Activated naive CD4-positive, alpha-beta T cell treated with anti-CD3 and anti-CD28 coated beads for 36 hours (primary cell): ENCODE measurements at regions not wholly inside any gene's neighbourhood (a gene's known extent, or its start where the extent isn't known, plus 50 kb on each side); places are given as distances from the start of the nearest gene placed in this dataset.
A peak's percentile ranks its signal among the peaks of the same experiment; 100 is the strongest.
"Not testable (repeated sequence)": the region's sequence is repeated elsewhere in the genome, so short reads cannot be mapped to it uniquely, and the experiment has no call there.

Source experiments
- CTCF ChIA-PET: fragments of 350-600 bp; sonication (Branson Sonifier 250); formaldehyde crosslinking; loops from one replicate; lab custom pipeline; 2021; ENCODE audit warnings: antibody characterized with exemption; lab: Charles Lee
- DNase-seq: peaks from one replicate; pipeline ENCODE4 v3.0.0-alpha.2; 2020
- H3K27ac Mint-ChIP-seq: one replicate; pipeline ENCODE4 v1.8.0; 2021; ENCODE audit warnings: mild to moderate bottlenecking, mixed read lengths
- H3K27me3 Mint-ChIP-seq: one replicate; pipeline ENCODE4 v1.8.0; 2021; ENCODE audit warnings: low read depth, mixed read lengths
- H3K36me3 Mint-ChIP-seq: one replicate; pipeline ENCODE4 v1.8.0; 2021; ENCODE audit warnings: low read depth, mixed read lengths
- H3K4me1 Mint-ChIP-seq: one replicate; pipeline ENCODE4 v1.8.0; 2021; ENCODE audit warnings: low read depth, mixed read lengths
- H3K4me3 Mint-ChIP-seq: one replicate; pipeline ENCODE4 v1.8.0; 2021; ENCODE audit warnings: mild to moderate bottlenecking, moderate library complexity, mixed read lengths
- H3K9me3 Mint-ChIP-seq: one replicate; pipeline ENCODE4 v1.8.0; 2021; ENCODE audit warnings: mixed read lengths
- intact Hi-C: fragments of 100-400 bp; cut with micrococcal nuclease; formaldehyde crosslinking; loops from one replicate; pipeline ENCODE4 v1.15.1; 2023

DNA sequence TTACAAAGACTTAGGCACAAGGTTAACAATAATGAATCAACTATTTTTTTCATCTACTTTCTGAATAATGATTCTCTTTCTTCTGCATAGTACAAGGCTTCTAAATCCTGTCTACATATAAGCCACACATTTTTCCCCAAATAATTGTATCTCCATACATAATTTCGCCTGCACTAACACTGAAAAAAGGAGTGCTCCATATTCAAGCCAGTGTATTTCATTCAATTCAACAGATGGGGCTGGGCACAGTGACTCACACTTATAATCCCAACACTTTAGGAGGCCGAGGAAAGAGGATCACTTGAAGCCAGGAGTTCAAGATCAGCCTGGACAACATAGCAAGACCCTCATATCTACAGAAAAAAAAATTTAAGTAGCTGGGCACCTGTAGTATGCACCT lies 86.0 kb upstream of the ZNF800 start:
- Mint-ChIP-seq H3K36me3 (no peaks in the 10 kb centered on the region), H3K27me3 (no peaks in the 10 kb centered on the region), H3K27ac (no peak overlapping the region), H3K4me3 (no peak overlapping the region), H3K9me3 (no peaks in the 10 kb centered on the region), H3K4me1 (peaks cover 9% of the 10 kb centered on the region)
- no peak for DNase-seq
- intact Hi-C loops, result no loop called here
- CTCF ChIA-PET, result interaction anchor here (1.1 to 1.3 kb wide), 2 partner anchors 13 to 124 kb away, joined by 3 to 6 read pairs; no protein-coding TSS in a partner anchor

GRCh38 chr7:127478024-127478355 lies 85.5 kb upstream of the ZNF800 start:
- Mint-ChIP-seq H3K4me3 (no peak overlapping the region), H3K27me3 (no peaks in the 10 kb centered on the region), H3K9me3 (no peaks in the 10 kb centered on the region), H3K4me1 (peaks cover 9% of the 10 kb centered on the region), H3K36me3 (no peaks in the 10 kb centered on the region), H3K27ac (no peak overlapping the region)
- CTCF ChIA-PET, result interaction anchor here (1.1 kb wide), 1 partner anchor 12 kb away, joined by 6 read pairs; no protein-coding TSS in a partner anchor
- intact Hi-C loops, result no loop called here
- no peak for DNase-seq

GRCh38 chr7:127477295-127478023 lies 85.0 kb upstream of the ZNF800 start:
- intact Hi-C loops, result no loop called here
- Mint-ChIP-seq H3K4me1 (peaks cover 9% of the 10 kb centered on the region), H3K36me3 (no peaks in the 10 kb centered on the region), H3K27me3 (no peaks in the 10 kb centered on the region), H3K27ac (no peak overlapping the region), H3K9me3 (no peaks in the 10 kb centered on the region), H3K4me3 (no peak overlapping the region)
- CTCF ChIA-PET, result interaction anchor here (1.3 kb wide), 1 partner anchor 130 kb away, joined by 3 read pairs; no protein-coding TSS in a partner anchor
- DNase-seq, result no peak

DNA sequence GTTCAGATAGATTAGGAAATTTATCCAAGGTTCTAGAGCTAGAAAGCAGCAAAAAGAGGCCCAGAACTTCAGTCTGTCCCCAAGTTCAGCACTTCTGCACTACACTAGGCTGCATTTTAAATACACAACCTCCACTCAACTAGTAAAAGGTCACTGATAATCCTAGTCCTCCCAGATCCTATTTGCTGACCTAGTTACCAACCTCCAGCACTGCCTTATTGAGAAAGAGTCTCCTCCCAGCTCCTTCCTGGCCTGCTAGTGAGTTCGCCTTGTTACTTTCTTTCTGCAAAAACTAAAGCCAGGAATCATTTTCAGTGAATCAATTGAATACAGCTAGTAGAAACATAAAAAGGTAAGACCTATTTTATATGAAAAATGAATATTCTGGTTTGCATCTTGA lies 84.1 kb upstream of the ZNF800 start:
- H3K4me3 Mint-ChIP-seq, result no peak overlapping the region
- peaks cover 9% of the 10 kb centered on the region for H3K4me1 Mint-ChIP-seq
- no peak overlapping the region for H3K27ac Mint-ChIP-seq
- CTCF ChIA-PET, result interaction anchor here (1.3 kb wide), 1 partner anchor 129 kb away, joined by 3 read pairs; no protein-coding TSS in a partner anchor
- intact Hi-C loops, result no loop called here
- no peaks in the 10 kb centered on the region for H3K27me3 Mint-ChIP-seq
- no peaks in the 10 kb centered on the region for H3K9me3 Mint-ChIP-seq
- H3K36me3 Mint-ChIP-seq, result no peaks in the 10 kb centered on the region
- DNase-seq, result no peak

DNA sequence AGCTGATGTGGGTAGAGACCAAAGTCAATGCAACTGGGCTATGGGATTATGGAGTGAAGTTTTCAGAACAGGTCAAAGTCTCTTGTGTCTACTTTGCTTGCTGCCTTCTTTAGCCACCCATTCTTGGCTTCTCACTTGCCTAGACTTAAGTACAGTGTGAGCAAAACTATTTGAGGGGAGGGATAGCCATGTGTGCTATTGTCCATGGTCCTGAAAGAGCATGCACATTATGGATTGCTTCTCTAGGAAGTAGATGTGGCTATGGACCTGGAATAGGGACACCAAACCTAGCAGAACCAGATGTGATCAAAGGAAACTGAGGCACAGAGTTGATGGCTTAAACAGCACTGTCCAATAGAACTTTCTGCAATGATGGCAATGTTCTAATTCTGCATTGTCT lies 81.9 kb upstream of the ZNF800 start:
- Mint-ChIP-seq H3K4me1 (peaks cover 9% of the 10 kb centered on the region), H3K4me3 (no peak overlapping the region), H3K27ac (no peak overlapping the region), H3K27me3 (no peaks in the 10 kb centered on the region), H3K36me3 (no peaks in the 10 kb centered on the region), H3K9me3 (no peaks in the 10 kb centered on the region)
- DNase-seq, result no peak
- intact Hi-C loops, result no loop called here
- CTCF ChIA-PET, result interaction anchor here (0.8 to 1.7 kb wide), 2 partner anchors 28 to 126 kb away, joined by 3 to 7 read pairs; no protein-coding TSS in a partner anchor

DNA sequence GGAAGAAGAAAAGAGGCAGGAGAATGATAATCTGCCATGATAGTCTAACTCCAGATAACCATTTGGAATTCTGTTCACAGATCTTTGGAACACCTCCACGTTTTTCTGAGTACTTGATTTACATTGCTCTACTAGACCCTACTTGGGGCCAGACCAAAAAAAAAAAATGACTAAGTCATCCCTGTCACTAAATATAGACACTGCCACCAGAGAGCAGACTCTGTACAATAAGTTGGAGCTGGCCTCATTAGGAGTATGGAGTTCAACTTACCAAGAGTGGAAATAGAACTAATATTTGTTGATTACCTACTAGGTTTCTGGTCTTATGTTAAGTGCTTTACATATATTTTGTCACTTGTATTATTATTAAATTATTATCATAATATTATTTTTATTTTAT lies 80.9 kb upstream of the ZNF800 start:
- no peaks in the 10 kb centered on the region for H3K9me3 Mint-ChIP-seq
- no peaks in the 10 kb centered on the region for H3K36me3 Mint-ChIP-seq
- CTCF ChIA-PET, result no interaction called here
- intact Hi-C loops, result no loop called here
- H3K4me1 Mint-ChIP-seq, result peaks cover 7% of the 10 kb centered on the region
- peaks cover 1% of the 10 kb centered on the region for H3K27me3 Mint-ChIP-seq
- no peak overlapping the region for H3K4me3 Mint-ChIP-seq
- no peak for DNase-seq
- H3K27ac Mint-ChIP-seq, result no peak overlapping the region

DNA sequence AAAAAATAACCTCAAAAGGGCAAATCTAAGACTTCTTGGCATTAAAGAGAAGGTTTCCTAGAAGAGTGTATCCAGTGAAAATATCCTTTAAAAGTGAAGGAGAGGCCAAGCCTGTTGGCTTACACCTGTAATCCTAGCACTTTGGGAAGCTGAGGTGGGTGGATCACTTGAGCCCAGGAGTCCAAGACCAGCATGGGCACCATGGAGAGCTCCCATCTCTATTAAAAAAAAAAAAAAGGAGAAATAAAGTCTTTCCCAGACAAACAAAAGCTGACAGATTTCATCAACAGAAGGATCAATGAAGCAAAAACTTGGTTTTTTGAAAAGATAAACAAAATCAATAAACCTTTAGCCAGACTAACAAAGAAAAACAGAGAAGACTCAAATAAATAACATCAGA lies 67.6 kb upstream of the ZNF800 start:
- no peaks in the 10 kb centered on the region for H3K36me3 Mint-ChIP-seq
- no peak for DNase-seq
- H3K27ac Mint-ChIP-seq, result no peak overlapping the region
- no peaks in the 10 kb centered on the region for H3K27me3 Mint-ChIP-seq
- CTCF ChIA-PET, result interaction anchor here (0.6 kb wide), 1 partner anchor 31 kb away, joined by 4 read pairs; no protein-coding TSS in a partner anchor
- H3K9me3 Mint-ChIP-seq, result peaks cover 7% of the 10 kb centered on the region
- H3K4me3 Mint-ChIP-seq, result no peak overlapping the region
- intact Hi-C loops, result no loop called here
- H3K4me1 Mint-ChIP-seq, result no peaks in the 10 kb centered on the region

GRCh38 chr7:127451258-127451657 lies 58.8 kb upstream of the ZNF800 start:
- H3K9me3 Mint-ChIP-seq, H3K27me3 Mint-ChIP-seq, H3K4me3 Mint-ChIP-seq, DNase-seq, H3K27ac Mint-ChIP-seq, H3K36me3 Mint-ChIP-seq: not testable (repeated sequence)
- intact Hi-C loops, result loop anchor here (2.0 kb wide), 1 partner anchor 34 kb away; no protein-coding TSS in a partner anchor
- CTCF ChIA-PET, result interaction anchor here (0.6 to 1.0 kb wide), 2 partner anchors 103 to 109 kb away, joined by 3 to 4 read pairs; no protein-coding TSS in a partner anchor
- peaks cover 15% of the 10 kb centered on the region for H3K4me1 Mint-ChIP-seq

- CTCF ChIA-PET, result interaction anchor here (1.0 to 1.7 kb wide), 3 partner anchors 83 to 101 kb away, joined by 4 to 14 read pairs (median 4); no protein-coding TSS in a partner anchor
- Mint-ChIP-seq H3K27ac (no peak overlapping the region), H3K4me3 (no peak overlapping the region), H3K27me3 (no peaks in the 10 kb centered on the region), H3K36me3 (peaks cover 1% of the 10 kb centered on the region), H3K9me3 (peaks cover 8% of the 10 kb centered on the region), H3K4me1 (peaks cover 15% of the 10 kb centered on the region)
- intact Hi-C loops, result loop anchor here (5.0 kb wide), 1 partner anchor 646 kb away; no protein-coding TSS in a partner anchor
- no peak for DNase-seq
Measured at GRCh38 chr7:127448566-127448965, 56.1 kb upstream of the ZNF800 start.

GRCh38 chr7:127447326-127447945 lies 54.9 kb upstream of the ZNF800 start:
- CTCF ChIA-PET, result interaction anchor here (0.6 to 1.7 kb wide), 20 partner anchors 9 to 207 kb away, joined by 3 to 14 read pairs (median 4); partner anchors contain the start of gene GCC1
- DNase-seq, result peak; percentile 52
- Mint-ChIP-seq H3K4me3 (no peak overlapping the region), H3K27me3 (no peaks in the 10 kb centered on the region), H3K9me3 (peaks cover 8% of the 10 kb centered on the region), H3K4me1 (peaks cover 15% of the 10 kb centered on the region), H3K36me3 (peaks cover 1% of the 10 kb centered on the region), H3K27ac (no peak overlapping the region)
- intact Hi-C loops, result loop anchor here (1.0 to 5.0 kb wide), 3 partner anchors 100 to 645 kb away; no protein-coding TSS in a partner anchor

GRCh38 chr7:127446842-127447241 lies 54.3 kb upstream of the ZNF800 start:
- H3K4me3 Mint-ChIP-seq, result no peak overlapping the region
- peaks cover 15% of the 10 kb centered on the region for H3K4me1 Mint-ChIP-seq
- CTCF ChIA-PET, result interaction anchor here (0.6 to 1.7 kb wide), 18 partner anchors 8 to 208 kb away, joined by 3 to 14 read pairs (median 4); partner anchors contain the start of gene GCC1
- H3K36me3 Mint-ChIP-seq, result peaks cover 1% of the 10 kb centered on the region
- H3K9me3 Mint-ChIP-seq, result peaks cover 8% of the 10 kb centered on the region
- H3K27ac Mint-ChIP-seq, result no peak overlapping the region
- intact Hi-C loops, result loop anchor here (1.0 to 5.0 kb wide), 3 partner anchors 100 to 645 kb away; no protein-coding TSS in a partner anchor
- no peaks in the 10 kb centered on the region for H3K27me3 Mint-ChIP-seq
- no peak for DNase-seq
